Fibroblast of the conjunctiva (primary cell): ENCODE measurements at regions not wholly inside any gene's neighbourhood (a gene's known extent, or its start where the extent isn't known, plus 50 kb on each side); places are given as distances from the start of the nearest gene placed in this dataset.

Experiments used
- DNase-seq: peaks from one replicate; pipeline ENCODE4 v3.0.0-alpha.2; 2010; ENCODE audit warnings: low read depth

- DNase-seq = no peak
Measured at GRCh38 chr18:73313476-73313875, 445.7 kb upstream of the NETO1 start.

GRCh38 chr18:73296686-73297085, 428.9 kb upstream of the NETO1 start:
- DNase-seq = no peak

- no peak for DNase-seq
Measured at GRCh38 chr18:73292156-73292555, 424.4 kb upstream of the NETO1 start.

GRCh38 chr18:73288813-73289212, 421.0 kb upstream of the NETO1 start:
- DNase-seq = no peak

GRCh38 chr18:73286584-73286983, 418.8 kb upstream of the NETO1 start:
- DNase-seq = no peak

GRCh38 chr18:73283788-73284187, 416.0 kb upstream of the NETO1 start:
- DNase-seq = no peak

- DNase-seq = no peak
Measured at GRCh38 chr18:73283032-73283431, 415.2 kb upstream of the NETO1 start.

- DNase-seq = no peak
Measured at GRCh38 chr18:73279498-73279897, 411.7 kb upstream of the NETO1 start.

GRCh38 chr18:73274812-73275621, 407.2 kb upstream of the NETO1 start:
- no peak for DNase-seq

GRCh38 chr18:73270920-73271634, 403.3 kb upstream of the NETO1 start:
- DNase-seq = no peak

- no peak for DNase-seq
Measured at GRCh38 chr18:73264562-73264921, 396.8 kb upstream of the NETO1 start.

- no peak for DNase-seq
Measured at GRCh38 chr18:73261923-73262322, 394.1 kb upstream of the NETO1 start.

GRCh38 chr18:73261243-73261642, 393.5 kb upstream of the NETO1 start:
- DNase-seq = no peak

- DNase-seq = no peak
Measured at GRCh38 chr18:73258375-73259087, 390.7 kb upstream of the NETO1 start.

GRCh38 chr18:73254564-73254963, 386.8 kb upstream of the NETO1 start:
- DNase-seq = no peak

GRCh38 chr18:73249030-73249429, 381.2 kb upstream of the NETO1 start:
- no peak for DNase-seq

- DNase-seq = no peak
Measured at GRCh38 chr18:73246763-73247162, 379.0 kb upstream of the NETO1 start.

GRCh38 chr18:73245345-73245744, 377.6 kb upstream of the NETO1 start:
- no peak for DNase-seq

- DNase-seq = peak; percentile 10
Measured at GRCh38 chr18:73244401-73244800, 376.6 kb upstream of the NETO1 start.

- no peak for DNase-seq
Measured at GRCh38 chr18:73240899-73241298, 373.1 kb upstream of the NETO1 start.

GRCh38 chr18:73235921-73236320, 368.1 kb upstream of the NETO1 start:
- no peak for DNase-seq

GRCh38 chr18:73235491-73235890, 367.7 kb upstream of the NETO1 start:
- peak; percentile 38 for DNase-seq

GRCh38 chr18:73232933-73233332, 365.1 kb upstream of the NETO1 start:
- DNase-seq = no peak
